ENCODE measurements at regions not wholly inside any gene's neighbourhood (a gene's known extent, or its start where the extent isn't known, plus 50 kb on each side); places are given as distances from the start of the nearest gene placed in this dataset.
"Not testable (repeated sequence)": the region's sequence is repeated elsewhere in the genome, so short reads cannot be mapped to it uniquely, and the experiment has no call there.

DNA sequence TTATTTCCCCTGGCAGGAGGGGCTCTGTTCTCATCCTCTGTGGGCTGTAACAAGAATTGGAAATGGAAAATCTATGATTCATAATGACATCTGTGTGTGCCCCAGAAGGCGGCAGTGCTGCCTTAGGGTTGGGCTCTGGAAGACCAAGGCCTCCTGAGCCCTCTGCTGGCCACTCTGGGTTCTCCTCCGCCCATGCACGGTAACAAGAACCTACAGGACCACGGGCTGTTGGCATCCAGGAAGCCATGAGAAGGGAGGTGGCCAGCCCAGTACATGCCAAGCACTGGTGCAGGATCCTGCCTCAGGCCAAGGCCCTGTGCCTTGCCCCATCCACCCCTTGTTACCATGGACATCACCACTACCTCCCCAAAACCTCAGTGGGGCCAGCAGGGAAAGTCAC is 454.2 kb downstream of the TP53TG3F start:
- H3K4me1 ChIP-seq (ENCODE audit: control insufficient read depth in 1 of 2, insufficient read depth in 1 of 2, low read depth in 1 of 2, low read length in 1 of 2); H3K36me3 ChIP-seq; H3K9me3 ChIP-seq; H3K27me3 ChIP-seq; H3K4me3 ChIP-seq (ENCODE audit: low read depth in 1 of 2, low read length in 1 of 2); H3K27ac ChIP-seq: not testable (repeated sequence)

DNA sequence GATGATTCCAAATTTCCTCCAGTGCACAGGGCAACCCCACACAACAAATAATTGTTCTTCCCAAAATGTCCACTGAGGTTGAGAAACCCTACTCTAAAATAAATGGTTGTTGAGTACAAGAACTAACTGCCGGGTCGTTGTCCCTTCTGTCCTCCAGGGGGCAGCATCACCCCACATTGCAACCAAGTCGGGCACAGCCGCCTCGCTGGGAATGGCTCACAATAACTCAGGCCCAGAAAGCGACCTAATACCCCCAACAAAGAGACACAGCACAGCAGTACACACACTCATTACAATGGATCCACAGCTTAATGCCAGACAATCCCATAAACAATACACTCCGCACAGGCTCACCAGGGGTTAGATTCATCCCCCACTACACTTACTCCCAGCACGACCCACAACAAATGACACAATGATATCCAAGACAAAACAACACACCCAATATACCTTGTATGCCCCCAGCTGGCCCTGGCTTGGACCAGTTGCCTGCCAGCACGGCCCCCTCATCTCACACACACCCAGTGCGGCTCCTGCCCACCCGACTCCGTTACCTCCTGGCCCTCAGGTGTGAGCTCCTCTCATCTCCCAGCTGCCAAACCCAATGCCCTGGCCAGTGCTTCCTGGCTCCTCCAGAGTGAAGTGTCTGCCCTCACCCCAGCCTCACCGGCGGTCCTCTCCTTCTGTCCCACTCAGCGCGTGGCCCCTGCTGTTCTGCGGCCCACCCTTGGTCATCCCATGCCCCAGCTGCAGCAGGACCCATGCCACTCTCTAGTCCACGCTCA is 461.5 kb downstream of the TP53TG3F start:
- not testable (repeated sequence) for H3K4me3 ChIP-seq (ENCODE audit: low read depth in 1 of 2, low read length in 1 of 2); H3K36me3 ChIP-seq; H3K27me3 ChIP-seq; H3K9me3 ChIP-seq; H3K4me1 ChIP-seq (ENCODE audit: control insufficient read depth in 1 of 2, insufficient read depth in 1 of 2, low read depth in 1 of 2, low read length in 1 of 2); H3K27ac ChIP-seq

- H3K36me3 ChIP-seq; H3K9me3 ChIP-seq; H3K4me3 ChIP-seq (ENCODE audit: low read depth in 1 of 2, low read length in 1 of 2); H3K4me1 ChIP-seq (ENCODE audit: control insufficient read depth in 1 of 2, insufficient read depth in 1 of 2, low read depth in 1 of 2, low read length in 1 of 2); H3K27ac ChIP-seq; H3K27me3 ChIP-seq: not testable (repeated sequence)
Observed at GRCh38 chr16:33922914-33923313, 463.5 kb downstream of the TP53TG3F start.

GRCh38 chr16:33928026-33928425 is 468.6 kb downstream of the TP53TG3F start:
- H3K27me3 ChIP-seq; H3K36me3 ChIP-seq; H3K4me3 ChIP-seq (ENCODE audit: low read depth in 1 of 2, low read length in 1 of 2); H3K27ac ChIP-seq; H3K9me3 ChIP-seq; H3K4me1 ChIP-seq (ENCODE audit: control insufficient read depth in 1 of 2, insufficient read depth in 1 of 2, low read depth in 1 of 2, low read length in 1 of 2): not testable (repeated sequence)

- not testable (repeated sequence) for H3K4me1 ChIP-seq (ENCODE audit: control insufficient read depth in 1 of 2, insufficient read depth in 1 of 2, low read depth in 1 of 2, low read length in 1 of 2); H3K27ac ChIP-seq; H3K27me3 ChIP-seq; H3K4me3 ChIP-seq (ENCODE audit: low read depth in 1 of 2, low read length in 1 of 2); H3K36me3 ChIP-seq; H3K9me3 ChIP-seq
Observed at GRCh38 chr16:33932191-33932590, 472.8 kb downstream of the TP53TG3F start.

DNA sequence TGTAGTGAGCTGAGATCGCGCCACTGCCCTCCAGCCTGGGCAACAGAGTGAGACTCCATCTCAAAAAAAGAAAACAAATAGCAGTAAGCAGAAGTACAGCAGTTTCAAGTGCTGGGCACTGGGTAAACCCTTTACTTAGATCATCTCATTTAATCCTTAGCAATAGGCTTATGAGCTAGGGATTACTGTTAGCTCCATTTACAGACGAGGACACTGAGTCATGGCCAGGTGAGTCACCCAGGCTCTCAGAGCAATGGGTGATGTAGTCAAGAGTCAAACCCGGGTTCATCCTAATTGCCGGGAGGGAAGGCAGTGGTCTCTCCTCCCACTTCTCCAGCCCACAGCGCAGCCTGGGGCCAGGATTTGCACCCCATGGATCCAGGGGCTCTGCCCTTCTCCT is 473.6 kb downstream of the TP53TG3F start:
- H3K27me3 ChIP-seq; H3K4me3 ChIP-seq (ENCODE audit: low read depth in 1 of 2, low read length in 1 of 2); H3K36me3 ChIP-seq; H3K27ac ChIP-seq; H3K9me3 ChIP-seq; H3K4me1 ChIP-seq (ENCODE audit: control insufficient read depth in 1 of 2, insufficient read depth in 1 of 2, low read depth in 1 of 2, low read length in 1 of 2): not testable (repeated sequence)

DNA sequence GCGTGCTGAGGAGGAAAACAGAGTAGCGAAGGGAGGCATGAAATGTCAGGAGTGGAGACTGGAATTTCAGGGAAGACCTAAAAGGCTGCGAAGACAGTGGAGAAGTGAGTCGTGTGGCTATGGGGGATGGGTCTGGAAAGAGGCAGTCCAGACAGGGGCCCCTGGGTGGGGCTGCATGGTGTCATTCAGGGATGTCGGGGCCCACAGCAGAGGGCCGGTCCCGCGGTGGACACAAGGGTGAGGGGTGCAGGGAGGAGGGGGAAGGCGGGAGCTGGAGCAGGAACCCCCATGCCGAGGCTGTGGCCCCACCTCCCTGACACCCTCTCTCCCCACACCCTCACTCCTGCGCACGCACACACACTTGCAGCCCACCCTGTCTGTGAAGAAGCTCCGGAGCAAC is 476.4 kb downstream of the TP53TG3F start:
- H3K27me3 ChIP-seq; H3K4me3 ChIP-seq (ENCODE audit: low read depth in 1 of 2, low read length in 1 of 2); H3K36me3 ChIP-seq; H3K4me1 ChIP-seq (ENCODE audit: control insufficient read depth in 1 of 2, insufficient read depth in 1 of 2, low read depth in 1 of 2, low read length in 1 of 2); H3K27ac ChIP-seq; H3K9me3 ChIP-seq: not testable (repeated sequence)

DNA sequence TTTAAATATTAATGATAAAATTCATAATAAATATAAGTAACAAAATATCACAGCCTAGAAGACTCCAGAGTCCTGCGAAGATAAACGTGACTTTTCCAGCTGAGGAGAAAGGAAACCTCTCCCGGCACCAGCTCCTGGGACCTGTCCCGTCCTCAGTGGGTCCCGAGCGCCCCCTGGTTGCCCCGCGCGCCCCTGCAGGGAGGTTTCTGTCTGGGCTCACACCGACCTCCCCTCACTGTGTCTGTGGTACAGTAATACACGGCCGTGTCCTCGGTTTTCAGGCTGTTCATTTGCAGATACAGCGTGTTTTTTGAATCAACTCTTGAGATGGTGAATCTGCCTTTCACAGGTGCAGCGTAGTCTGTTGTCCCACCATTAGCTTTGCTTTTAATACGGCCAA is 478.7 kb downstream of the TP53TG3F start:
- H3K4me1 ChIP-seq (ENCODE audit: control insufficient read depth in 1 of 2, insufficient read depth in 1 of 2, low read depth in 1 of 2, low read length in 1 of 2); H3K4me3 ChIP-seq (ENCODE audit: low read depth in 1 of 2, low read length in 1 of 2); H3K27me3 ChIP-seq; H3K27ac ChIP-seq; H3K9me3 ChIP-seq; H3K36me3 ChIP-seq: not testable (repeated sequence)

DNA sequence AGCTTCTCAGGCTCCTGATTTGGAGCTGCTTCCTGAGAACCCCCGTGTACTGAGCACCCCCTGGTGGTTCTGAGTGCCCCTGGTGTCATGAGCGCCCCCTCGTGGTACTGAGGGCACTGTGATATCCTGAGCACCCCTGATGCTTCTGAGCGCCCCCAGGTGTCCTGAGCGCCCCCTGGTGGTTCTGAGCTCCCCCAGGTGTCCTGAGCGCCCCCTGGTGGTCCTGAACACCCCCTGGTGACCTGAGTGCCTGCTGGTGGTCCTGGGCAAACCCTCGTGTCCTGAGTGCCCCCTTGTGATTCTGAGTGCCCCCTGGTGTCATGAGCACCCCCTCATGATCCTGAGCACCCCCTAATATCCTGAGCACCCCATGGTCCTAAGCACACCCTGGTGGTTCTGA is 502.1 kb downstream of the TP53TG3F start:
- H3K4me1 ChIP-seq (ENCODE audit: control insufficient read depth in 1 of 2, insufficient read depth in 1 of 2, low read depth in 1 of 2, low read length in 1 of 2); H3K27ac ChIP-seq; H3K27me3 ChIP-seq; H3K36me3 ChIP-seq; H3K9me3 ChIP-seq; H3K4me3 ChIP-seq (ENCODE audit: low read depth in 1 of 2, low read length in 1 of 2): not testable (repeated sequence)

DNA sequence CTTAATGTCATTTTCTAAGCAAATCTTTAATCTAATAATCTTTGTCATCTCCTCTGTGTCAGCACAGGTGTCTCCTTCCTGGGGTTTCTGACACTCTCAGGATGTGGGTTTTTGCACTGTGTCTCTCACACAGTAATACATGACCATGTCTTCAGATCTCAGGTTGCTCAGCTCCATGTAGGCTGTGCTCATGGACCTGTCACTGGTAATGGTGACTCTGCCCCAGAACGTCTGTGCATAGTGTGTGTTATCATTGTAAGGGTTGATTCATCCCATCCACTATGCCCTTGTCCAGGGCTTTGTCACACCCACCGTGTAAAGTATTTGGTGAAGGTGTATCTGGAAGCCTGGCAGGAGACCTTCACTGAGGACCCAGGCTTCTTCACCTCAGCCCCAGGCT is 506.1 kb downstream of the TP53TG3F start:
- H3K27ac ChIP-seq; H3K9me3 ChIP-seq; H3K36me3 ChIP-seq; H3K4me1 ChIP-seq (ENCODE audit: control insufficient read depth in 1 of 2, insufficient read depth in 1 of 2, low read depth in 1 of 2, low read length in 1 of 2); H3K27me3 ChIP-seq; H3K4me3 ChIP-seq (ENCODE audit: low read depth in 1 of 2, low read length in 1 of 2): not testable (repeated sequence)

DNA sequence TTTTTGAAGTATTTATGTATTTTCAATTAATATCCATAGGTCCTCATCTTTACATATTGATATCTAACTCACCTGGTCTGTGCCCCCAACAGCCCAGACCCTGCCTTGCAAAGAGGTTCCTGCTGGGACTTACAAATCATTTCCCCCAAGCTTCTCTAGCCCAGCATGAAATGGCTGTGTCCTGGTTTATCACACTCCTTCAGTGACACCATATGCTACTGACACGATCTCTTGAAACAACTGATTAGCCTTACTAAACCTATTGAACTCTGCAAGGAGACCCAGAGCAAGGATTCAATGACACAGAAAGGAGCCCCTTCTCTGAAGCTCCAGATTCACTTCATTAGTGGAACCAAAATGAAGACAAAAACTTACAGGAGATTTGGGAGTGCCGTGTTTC is 507.4 kb downstream of the TP53TG3F start:
- H3K27me3 ChIP-seq, H3K9me3 ChIP-seq: not testable (repeated sequence)

GRCh38 chr16:33974557-33974956 is 515.1 kb downstream of the TP53TG3F start:
- not testable (repeated sequence) for H3K4me1 ChIP-seq (ENCODE audit: control insufficient read depth in 1 of 2, insufficient read depth in 1 of 2, low read depth in 1 of 2, low read length in 1 of 2); H3K27me3 ChIP-seq

More for the DNA sequence above, 507.4 kb downstream of the TP53TG3F start:
- H3K36me3 ChIP-seq; H3K27ac ChIP-seq; H3K4me1 ChIP-seq (ENCODE audit: control insufficient read depth in 1 of 2, insufficient read depth in 1 of 2, low read depth in 1 of 2, low read length in 1 of 2); H3K4me3 ChIP-seq (ENCODE audit: low read depth in 1 of 2, low read length in 1 of 2): not testable (repeated sequence)

GRCh38 chr16:33975744-33976143 is 516.3 kb downstream of the TP53TG3F start:
- not testable (repeated sequence) for H3K27me3 ChIP-seq; H3K4me3 ChIP-seq (ENCODE audit: low read depth in 1 of 2, low read length in 1 of 2); H3K4me1 ChIP-seq (ENCODE audit: control insufficient read depth in 1 of 2, insufficient read depth in 1 of 2, low read depth in 1 of 2, low read length in 1 of 2); H3K9me3 ChIP-seq; H3K36me3 ChIP-seq; H3K27ac ChIP-seq

More at GRCh38 chr16:33974557-33974956, 515.1 kb downstream of the TP53TG3F start:
- H3K27ac ChIP-seq; H3K9me3 ChIP-seq; H3K4me3 ChIP-seq (ENCODE audit: low read depth in 1 of 2, low read length in 1 of 2); H3K36me3 ChIP-seq: not testable (repeated sequence)

GRCh38 chr16:33976521-33976920 is 517.1 kb downstream of the TP53TG3F start:
- not testable (repeated sequence) for H3K9me3 ChIP-seq; H3K36me3 ChIP-seq; H3K4me3 ChIP-seq (ENCODE audit: low read depth in 1 of 2, low read length in 1 of 2); H3K27me3 ChIP-seq; H3K4me1 ChIP-seq (ENCODE audit: control insufficient read depth in 1 of 2, insufficient read depth in 1 of 2, low read depth in 1 of 2, low read length in 1 of 2); H3K27ac ChIP-seq

Measured in neutrophil (primary cell).